Suppressor macrophage treated with lipopolysaccharide for 1 hour (primary cell): ENCODE measurements at regions not wholly inside any gene's neighbourhood (a gene's known extent, or its start where the extent isn't known, plus 50 kb on each side); places are given as distances from the start of the nearest gene placed in this dataset.
A peak's percentile ranks its signal among the peaks of the same experiment; 100 is the strongest.

Experiments used
- DNase-seq, 3 donors: peaks; one replicate each; pipeline ENCODE4 v3.0.0-alpha.2; 2020 to 2022

- DNase-seq = no peak
Measured at GRCh38 chr2:103103678-103104077, 341.8 kb downstream of the TMEM182 start.

DNA sequence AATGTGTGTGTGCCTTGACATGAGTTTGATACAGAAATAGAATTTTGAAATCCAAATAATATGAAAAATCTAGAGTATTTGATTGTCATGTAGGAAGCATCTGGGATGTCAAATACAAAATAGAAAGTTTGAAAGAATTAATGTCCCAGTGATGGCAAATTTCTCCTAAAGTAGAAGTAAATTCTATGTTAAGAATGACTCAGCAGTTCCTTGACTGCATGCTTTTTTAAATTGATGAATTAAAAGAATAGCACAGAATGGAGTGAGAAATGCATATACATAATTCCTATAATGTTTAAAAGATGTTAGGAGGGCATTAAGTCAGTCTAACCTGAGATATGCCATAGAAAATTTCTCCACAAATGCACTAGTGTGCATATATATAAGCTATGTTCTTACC, 357.5 kb downstream of the TMEM182 start:
- DNase-seq = no peak

- DNase-seq = no peak
Measured at GRCh38 chr2:103121106-103121505, 359.3 kb downstream of the TMEM182 start.

GRCh38 chr2:103123516-103123915, 361.7 kb downstream of the TMEM182 start:
- no peak for DNase-seq

- no peak for DNase-seq
Measured at GRCh38 chr2:103130857-103131256, 369.0 kb downstream of the TMEM182 start.

- no peak for DNase-seq
Measured at GRCh38 chr2:103132536-103133217, 370.8 kb downstream of the TMEM182 start.

DNA sequence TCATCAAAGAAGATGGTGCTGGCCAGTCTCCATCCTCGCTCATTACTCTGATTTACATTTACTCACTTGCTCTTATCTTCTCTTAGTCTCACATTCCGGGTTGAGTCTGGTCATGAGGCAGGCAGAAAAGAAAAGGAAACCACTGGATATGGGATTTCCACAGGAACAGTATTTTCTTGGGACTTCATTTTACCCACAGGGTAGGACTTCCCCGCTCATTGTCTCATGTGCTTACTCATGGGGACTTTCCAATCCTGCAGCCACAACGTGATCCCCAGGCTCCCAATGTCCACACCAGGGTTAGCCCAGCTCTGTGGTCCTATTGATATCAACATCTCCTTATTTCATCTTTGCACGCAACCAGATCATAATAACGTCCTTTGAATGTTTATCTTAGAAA, 373.8 kb downstream of the TMEM182 start:
- DNase-seq = peak; percentile 32 to 61 (median 41)

- DNase-seq = no peak
Measured at GRCh38 chr2:103138123-103138901, 376.5 kb downstream of the TMEM182 start.

- no peak for DNase-seq
Measured at GRCh38 chr2:103139628-103140268, 377.9 kb downstream of the TMEM182 start.

DNA sequence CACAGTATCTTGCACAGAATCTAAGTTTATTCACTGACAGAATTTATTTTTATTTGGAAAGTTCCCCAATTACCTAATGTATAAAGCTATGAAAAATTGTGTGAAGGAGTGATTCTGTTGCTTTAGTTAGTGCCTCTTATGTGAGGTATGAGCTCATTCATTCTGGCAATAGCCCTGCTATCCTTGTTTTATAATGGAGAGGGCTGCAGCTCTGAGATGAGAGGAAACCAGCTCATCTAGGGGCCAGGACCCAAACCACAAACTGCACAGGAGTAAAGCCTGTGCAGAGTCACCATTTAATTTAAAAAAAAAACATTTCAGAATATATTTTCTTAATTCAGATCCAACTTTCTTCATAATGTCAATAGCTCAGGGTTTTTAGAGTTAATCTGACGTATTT, 383.0 kb downstream of the TMEM182 start:
- no peak for DNase-seq

- DNase-seq = no peak
Measured at GRCh38 chr2:103145739-103146138, 383.9 kb downstream of the TMEM182 start.

GRCh38 chr2:103151046-103151445, 389.2 kb downstream of the TMEM182 start:
- no peak for DNase-seq

DNA sequence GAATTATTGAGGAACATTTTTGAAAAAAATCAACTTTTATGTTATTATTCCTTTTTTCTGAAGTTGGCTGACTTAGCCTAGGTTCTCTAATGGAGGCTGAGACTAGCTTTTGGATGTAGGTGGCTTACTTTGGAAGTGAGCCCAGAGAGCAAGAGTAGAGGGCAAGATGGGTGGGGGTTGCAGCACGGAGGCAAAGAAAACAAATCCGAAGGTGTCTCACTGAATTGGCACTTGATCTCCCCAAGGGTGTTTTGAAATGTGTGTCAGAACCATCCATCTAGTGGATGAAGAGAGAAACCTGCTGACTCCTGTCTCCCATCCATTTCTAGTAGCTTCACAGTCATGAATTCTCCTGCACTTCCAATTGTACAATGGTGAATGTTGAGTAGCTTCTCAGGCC, 390.7 kb downstream of the TMEM182 start:
- DNase-seq = no peak

DNA sequence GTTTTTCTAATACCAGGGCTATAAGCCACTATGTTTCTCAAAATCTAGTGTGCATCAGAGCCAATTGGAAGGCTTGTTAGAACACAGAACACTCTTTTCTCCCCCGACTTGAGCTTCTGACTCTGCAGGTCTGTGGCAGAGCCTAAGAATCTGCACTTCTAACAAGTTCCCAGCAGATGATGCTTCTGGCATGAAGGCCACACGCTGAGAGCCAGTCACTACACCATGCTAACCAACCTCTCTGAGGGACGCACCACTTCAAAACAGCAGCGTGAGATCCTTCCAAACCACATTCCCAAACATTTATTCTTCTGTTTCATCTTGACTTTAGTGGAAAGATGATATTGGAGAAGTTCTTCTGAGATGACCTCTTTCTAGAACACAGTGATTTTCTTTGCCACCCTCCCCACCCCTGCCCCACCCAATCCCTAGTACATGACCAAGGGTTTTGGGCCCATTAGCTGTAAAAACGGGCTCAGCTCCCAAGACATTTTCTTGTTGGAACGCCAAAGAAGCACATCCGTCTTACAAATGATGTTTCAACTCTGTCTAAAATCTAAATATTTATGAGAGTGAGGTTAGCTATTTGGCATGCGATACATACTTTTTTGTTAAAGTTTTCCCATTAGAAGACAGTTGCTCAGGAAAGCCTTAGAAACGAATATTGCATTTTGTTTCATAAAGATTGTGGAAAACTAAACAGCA, 391.9 kb downstream of the TMEM182 start:
- no peak for DNase-seq

DNA sequence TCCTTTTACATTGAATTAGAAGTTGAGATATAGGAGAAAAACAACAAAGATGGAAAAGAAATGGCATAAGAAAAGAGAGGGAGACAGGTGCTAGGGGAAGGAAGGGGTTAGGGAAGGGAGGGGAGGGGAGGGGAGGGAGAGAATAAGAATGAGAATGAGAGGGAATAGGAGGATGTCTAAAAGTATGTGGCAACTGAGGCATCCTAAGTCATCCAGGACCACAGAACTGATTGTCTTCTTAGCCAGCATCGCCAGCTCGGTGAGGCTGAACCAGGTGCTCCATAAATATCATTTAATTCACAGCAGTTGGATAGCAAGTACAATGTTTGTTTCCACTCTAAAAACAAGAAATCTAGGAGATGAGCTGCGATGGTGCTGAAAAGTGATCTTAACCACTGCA, 393.5 kb downstream of the TMEM182 start:
- no peak for DNase-seq

- DNase-seq = no peak
Measured at GRCh38 chr2:103159018-103159417, 397.2 kb downstream of the TMEM182 start.

DNA sequence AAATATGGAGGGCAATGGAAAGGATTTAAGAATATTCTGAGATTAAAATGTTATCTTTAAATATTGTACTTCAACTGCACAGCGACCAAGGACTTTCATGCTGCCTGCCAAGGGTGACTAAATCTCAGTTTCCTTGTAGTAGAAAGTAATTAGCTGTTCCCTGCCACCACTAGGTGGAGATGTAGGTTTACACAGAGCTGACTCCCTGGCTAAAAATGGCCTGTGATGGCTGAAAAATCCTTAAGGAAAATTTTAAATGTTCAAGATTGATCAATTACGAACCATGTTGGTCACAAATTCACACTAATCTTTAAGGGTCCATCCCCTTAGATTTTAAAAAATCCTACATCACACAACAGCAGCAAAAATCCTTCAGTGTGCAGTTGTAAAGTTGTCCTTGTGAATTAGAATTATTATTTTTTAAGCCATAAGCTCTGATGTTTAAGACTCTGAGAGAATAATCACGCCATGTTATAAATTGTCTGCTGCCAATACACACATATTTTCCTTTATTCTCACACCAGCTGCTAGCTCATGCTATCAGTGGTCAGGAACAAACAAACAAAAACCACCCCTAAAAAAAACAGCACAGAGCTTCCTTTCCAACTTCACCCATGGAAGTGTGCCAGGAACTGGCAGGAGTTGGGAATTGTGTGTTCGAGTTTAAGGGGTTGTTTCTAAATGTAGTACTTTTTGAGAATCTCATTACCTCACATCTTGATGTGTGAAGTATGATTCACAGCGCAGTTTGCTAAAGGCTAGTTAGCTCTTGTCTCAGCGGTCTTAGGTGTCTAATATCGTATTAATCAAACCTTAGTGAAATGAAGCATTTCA, 399.8 kb downstream of the TMEM182 start:
- peak; percentile 45 to 49 (median 48) for DNase-seq

DNA sequence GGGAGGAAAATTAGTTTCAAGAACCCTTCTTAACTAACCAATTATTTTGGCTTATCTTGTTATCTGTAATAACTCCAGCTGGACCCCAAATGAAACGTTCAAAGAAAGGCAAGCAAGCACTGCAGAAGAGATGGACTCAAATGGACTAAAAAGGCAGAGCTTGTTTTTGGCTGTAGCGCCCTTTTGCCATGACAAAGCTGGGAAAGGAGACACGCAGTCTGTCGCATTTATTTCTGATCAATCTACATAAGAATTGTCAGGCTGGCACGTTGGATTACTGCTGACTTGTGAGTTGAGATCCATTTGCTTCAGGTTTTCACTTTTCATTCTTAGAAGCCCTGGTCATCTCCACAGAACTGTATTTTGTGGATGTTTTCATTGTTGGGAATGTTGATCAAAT, 402.9 kb downstream of the TMEM182 start:
- DNase-seq = no peak

GRCh38 chr2:103165836-103166235, 404.0 kb downstream of the TMEM182 start:
- DNase-seq = no peak

GRCh38 chr2:103166456-103167324, 404.9 kb downstream of the TMEM182 start:
- no peak for DNase-seq

- DNase-seq = no peak
Measured at GRCh38 chr2:103167599-103167998, 405.8 kb downstream of the TMEM182 start.
